K562 (cell line): ENCODE measurements at regions not wholly inside any gene's neighbourhood (a gene's known extent, or its start where the extent isn't known, plus 50 kb on each side); places are given as distances from the start of the nearest gene placed in this dataset.

ENCODE experiments used
- ATAC-seq: fragments of 200-7000 bp; cut with Tn5 transposase; 3 replicates; pipeline ENCODE4 v1.9.1; 2020; ENCODE audit warnings: moderate library complexity
- BruUV-seq: library from RNA; stranded (reverse); fragments of 400-500 nt; replicated peaks from 2 replicates; lab custom pipeline; 2021; lab: Mats Ljungman, UMichigan
- CTCF ChIA-PET: fragments of 300-600 bp; formaldehyde crosslinking; extraction: SDS; loops from one replicate; lab custom pipeline; 2021; ENCODE audit warnings: low intra/inter-chr PET ratio; lab: Yijun Ruan, JAX
- POLR2A ChIA-PET: fragments of 300-600, 350-650 bp; sonication (Branson Sonifier 250); formaldehyde crosslinking; extraction: SDS; loops from one replicate; lab custom pipeline; 2021; ENCODE audit warnings: antibody characterized with exemption, inconsistent platforms; lab: Yijun Ruan, JAX
- DNase-seq, 4 experiments: peaks; one replicate each; pipeline versions ENCODE4 v3.0.0 to v3.0.0-alpha.2; 2011 to 2018; ENCODE audit warnings: low spot score in 3 of 4, mixed read lengths in 3 of 4; ENCODE audit errors: extremely low read depth in 1 of 4
- FAIRE-seq: peaks from 2 replicates; lab custom pipeline; 2011; peaks lifted over from hg19 to GRCh38; lab: Jason Lieb, UNC
- H2AFZ ChIP-seq: 2 replicates; pipeline ENCODE4 v1.6.0; 2011; ENCODE audit warnings: low read depth, low read length, control low read depth, inconsistent platforms
- H3K27ac ChIP-seq: fragments of 200-600 bp; 3 replicates; pipeline ENCODE4 v1.8.0; 2011; ENCODE audit warnings: low read depth, mild to moderate bottlenecking, control low read depth, inconsistent platforms, low read length, moderate library complexity, mixed read lengths; ENCODE audit errors: extremely low read depth
- H3K27me3 ChIP-seq, 2 experiments: fragments of 300-600 bp in 1 of 2; 2 replicates in 1 of 2; 3 replicates in 1 of 2; pipeline versions ENCODE4 v1.6.0 to v1.8.0; 2011; ENCODE audit warnings: inconsistent platforms in 2 of 2, low read length in 2 of 2, mild to moderate bottlenecking in 1 of 2, mixed read lengths in 1 of 2, moderate library complexity in 1 of 2; ENCODE audit not compliant: control insufficient read depth in 2 of 2, insufficient read depth in 2 of 2
- H3K36me3 ChIP-seq: fragments of 300-600 bp; 3 replicates; pipeline ENCODE4 v1.8.0; 2011; ENCODE audit warnings: mild to moderate bottlenecking, low read length, inconsistent platforms; ENCODE audit not compliant: control insufficient read depth, insufficient read depth
- H3K4me1 ChIP-seq, 2 experiments: fragments of 200-600 bp in 1 of 2; replicated peaks in 1 of 2; 2 replicates in 1 of 2; 3 replicates in 1 of 2; pipeline versions ENCODE4 v1.5.1 to v1.8.0; 2011; ENCODE audit warnings: inconsistent platforms in 2 of 2, low read length in 2 of 2, mild to moderate bottlenecking in 1 of 2, mixed read lengths in 1 of 2, moderate library complexity in 1 of 2; ENCODE audit not compliant: control insufficient read depth in 2 of 2, insufficient read depth in 2 of 2
- H3K4me2 ChIP-seq: 2 replicates; pipeline ENCODE4 v1.6.1; 2011; ENCODE audit warnings: low read length, control low read depth, inconsistent platforms, mixed read lengths; ENCODE audit not compliant: insufficient read depth
- H3K4me3 ChIP-seq: fragments of 200-600 bp; sonication (generic), shearing (Covaris generic); 2 replicates; pipeline ENCODE4 v1.5.1; 2016; ENCODE audit warnings: control low read depth, inconsistent platforms
- H3K79me2 ChIP-seq: fragments of 200-600 bp; 3 replicates; pipeline ENCODE4 v1.8.0; 2011; ENCODE audit warnings: low read length, inconsistent platforms; ENCODE audit not compliant: control insufficient read depth, insufficient read depth
- H3K9ac ChIP-seq, 2 experiments: 2 replicates each; pipeline versions ENCODE4 v1.6.0 to v1.6.1; 2011; ENCODE audit warnings: low read depth in 2 of 2, low read length in 2 of 2, control low read depth in 1 of 2, inconsistent platforms in 1 of 2, mild to moderate bottlenecking in 1 of 2, mixed read lengths in 1 of 2; ENCODE audit not compliant: insufficient read depth in 1 of 2
- H3K9me1 ChIP-seq: one replicate; pipeline ENCODE4 v1.6.0; 2011; ENCODE audit warnings: inconsistent platforms, mild to moderate bottlenecking, low read length, moderate library complexity; ENCODE audit not compliant: control insufficient read depth, insufficient read depth
- H3K9me3 ChIP-seq: replicated peaks from 2 replicates; pipeline ENCODE4 v1.5.1; 2011; ENCODE audit warnings: low read depth, low read length, inconsistent platforms; ENCODE audit not compliant: control insufficient read depth, insufficient read depth
- H4K20me1 ChIP-seq: replicated peaks from 2 replicates; pipeline ENCODE4 v1.6.1; 2011; ENCODE audit warnings: low read length, inconsistent platforms, mixed read lengths; ENCODE audit not compliant: control insufficient read depth, insufficient read depth
- HNRNPK ChIP-seq: fragments of 200-400 bp; formaldehyde crosslinking; IDR thresholded peaks from one replicate; pipeline ENCODE4 v1.6.1; 2018; ENCODE audit warnings: mild to moderate bottlenecking, low read depth, low read length; ENCODE audit not compliant: poor library complexity, severe bottlenecking
- PKNOX1 ChIP-seq: fragments of 450-650 bp; IDR thresholded peaks from 2 replicates; pipeline ENCODE4 v1.6.1; 2016
- RFX7 ChIP-seq: fragments of 250-450 bp; sonication (Bioruptor Pico); IDR thresholded peaks from 2 replicates; pipeline ENCODE4 v1.5.1; 2021; ENCODE audit warnings: mild to moderate bottlenecking
- ZBTB33 ChIP-seq: sonication (generic); formaldehyde crosslinking; IDR thresholded peaks from 2 replicates; pipeline ENCODE4 v1.8.1; 2023; ENCODE audit warnings: mild to moderate bottlenecking, missing genetic modification reagents
- ZHX1 ChIP-seq: fragments of 150-350 bp; conservative IDR thresholded peaks from 2 replicates; pipeline ENCODE4 v1.6.1; 2014; ENCODE audit warnings: low read length
- WGBS: fragments of 100-300 bp; shearing (Covaris generic); methylation state at CpG from one replicate; pipeline ENCODE4 v1.1.6; 2016; ENCODE audit warnings: low coverage, mixed read lengths; ENCODE audit not compliant: insufficient coverage; ENCODE audit errors: missing lambda C conversion rate; 5-methylcytosine and 5-hydroxymethylcytosine counted together
- in situ Hi-C: fragments of 300-500 bp; cut with MboI; formaldehyde crosslinking; loops from 4 replicates; pipeline ENCODE4 v1.15.0; 2018; ENCODE audit warnings: inconsistent platforms, mixed read lengths
- intact Hi-C: fragments of 100-400 bp; cut with micrococcal nuclease; formaldehyde crosslinking; loops from 2 replicates; pipeline ENCODE4 v1.14.2; 2022
- TF ChIP-seq, protein P1 (sequence below): sonication (generic); formaldehyde crosslinking; IDR thresholded peaks from 2 replicates; pipeline ENCODE4 v1.8.0; 2023; ENCODE audit warnings: mild to moderate bottlenecking, missing genetic modification reagents
- TF ChIP-seq, protein P2 (sequence below): sonication (generic); formaldehyde crosslinking; IDR thresholded peaks from 2 replicates; pipeline ENCODE4 v1.8.0; 2022; ENCODE audit warnings: missing genetic modification reagents, mild to moderate bottlenecking, moderate library complexity, borderline replicate concordance

- no peaks in the 10 kb centered on the region for H3K79me2 ChIP-seq
- H3K27me3 ChIP-seq = no peaks in the 10 kb centered on the region
- H2AFZ ChIP-seq = no peak overlapping the region
- 0% methylated on average over 1 of the region's 1 CpG for WGBS
- ATAC-seq = no peak
- no peak for DNase-seq
- FAIRE-seq = no peak
- in situ Hi-C loops = no loop called here
- no peaks in the 10 kb centered on the region for H4K20me1 ChIP-seq
- H3K9me3 ChIP-seq = no peaks in the 10 kb centered on the region
- intact Hi-C loops = no loop called here
- H3K4me2 ChIP-seq = no peak overlapping the region
- BruUV-seq = no TSS peak
- TF ChIP-seq PKNOX1 (no peak), ZBTB33 (CRISPR knock-in tag) (no peak), HNRNPK (no peak), RFX7 (CRISPR knock-in tag) (no peak), ZHX1 (no peak)
- TF ChIP-seq, protein P1, sequence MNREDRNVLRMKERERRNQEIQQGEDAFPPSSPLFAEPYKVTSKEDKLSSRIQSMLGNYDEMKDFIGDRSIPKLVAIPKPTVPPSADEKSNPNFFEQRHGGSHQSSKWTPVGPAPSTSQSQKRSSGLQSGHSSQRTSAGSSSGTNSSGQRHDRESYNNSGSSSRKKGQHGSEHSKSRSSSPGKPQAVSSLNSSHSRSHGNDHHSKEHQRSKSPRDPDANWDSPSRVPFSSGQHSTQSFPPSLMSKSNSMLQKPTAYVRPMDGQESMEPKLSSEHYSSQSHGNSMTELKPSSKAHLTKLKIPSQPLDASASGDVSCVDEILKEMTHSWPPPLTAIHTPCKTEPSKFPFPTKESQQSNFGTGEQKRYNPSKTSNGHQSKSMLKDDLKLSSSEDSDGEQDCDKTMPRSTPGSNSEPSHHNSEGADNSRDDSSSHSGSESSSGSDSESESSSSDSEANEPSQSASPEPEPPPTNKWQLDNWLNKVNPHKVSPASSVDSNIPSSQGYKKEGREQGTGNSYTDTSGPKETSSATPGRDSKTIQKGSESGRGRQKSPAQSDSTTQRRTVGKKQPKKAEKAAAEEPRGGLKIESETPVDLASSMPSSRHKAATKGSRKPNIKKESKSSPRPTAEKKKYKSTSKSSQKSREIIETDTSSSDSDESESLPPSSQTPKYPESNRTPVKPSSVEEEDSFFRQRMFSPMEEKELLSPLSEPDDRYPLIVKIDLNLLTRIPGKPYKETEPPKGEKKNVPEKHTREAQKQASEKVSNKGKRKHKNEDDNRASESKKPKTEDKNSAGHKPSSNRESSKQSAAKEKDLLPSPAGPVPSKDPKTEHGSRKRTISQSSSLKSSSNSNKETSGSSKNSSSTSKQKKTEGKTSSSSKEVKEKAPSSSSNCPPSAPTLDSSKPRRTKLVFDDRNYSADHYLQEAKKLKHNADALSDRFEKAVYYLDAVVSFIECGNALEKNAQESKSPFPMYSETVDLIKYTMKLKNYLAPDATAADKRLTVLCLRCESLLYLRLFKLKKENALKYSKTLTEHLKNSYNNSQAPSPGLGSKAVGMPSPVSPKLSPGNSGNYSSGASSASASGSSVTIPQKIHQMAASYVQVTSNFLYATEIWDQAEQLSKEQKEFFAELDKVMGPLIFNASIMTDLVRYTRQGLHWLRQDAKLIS (CRISPR knock-in tag) = no peak
- TF ChIP-seq, protein P2, sequence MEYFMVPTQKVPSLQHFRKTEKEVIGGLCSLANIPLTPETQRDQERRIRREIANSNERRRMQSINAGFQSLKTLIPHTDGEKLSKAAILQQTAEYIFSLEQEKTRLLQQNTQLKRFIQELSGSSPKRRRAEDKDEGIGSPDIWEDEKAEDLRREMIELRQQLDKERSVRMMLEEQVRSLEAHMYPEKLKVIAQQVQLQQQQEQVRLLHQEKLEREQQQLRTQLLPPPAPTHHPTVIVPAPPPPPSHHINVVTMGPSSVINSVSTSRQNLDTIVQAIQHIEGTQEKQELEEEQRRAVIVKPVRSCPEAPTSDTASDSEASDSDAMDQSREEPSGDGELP (CRISPR knock-in tag) = no peak
- H3K4me3 ChIP-seq = no peak overlapping the region
- CTCF ChIA-PET = no interaction called here
- no peaks in the 10 kb centered on the region for H3K4me1 ChIP-seq
- POLR2A ChIA-PET = no interaction called here
- H3K27ac ChIP-seq = no peak overlapping the region
- H3K9me1 ChIP-seq = no peaks in the 10 kb centered on the region
- H3K36me3 ChIP-seq = no peaks in the 10 kb centered on the region
- no peak overlapping the region for H3K9ac ChIP-seq
Observed at GRCh38 chr10:10676972-10677371, 340.7 kb upstream of the CELF2 start.
